ENCODE measurements at regions not wholly inside any gene's neighbourhood (a gene's known extent, or its start where the extent isn't known, plus 50 kb on each side); places are given as distances from the start of the nearest gene placed in this dataset.
"Not testable (repeated sequence)": the region's sequence is repeated elsewhere in the genome, so short reads cannot be mapped to it uniquely, and the experiment has no call there.

GRCh38 chr12:92987362-92987761, 58.3 kb upstream of the EEA1 start:
- no peak for DNase-seq

GRCh38 chr12:92987846-92988621, 58.9 kb upstream of the EEA1 start:
- DNase-seq = peak; percentile 61 to 69

GRCh38 chr12:92988622-92989130, 59.6 kb upstream of the EEA1 start:
- DNase-seq = no peak

- peak; percentile 67 to 70 for DNase-seq
Measured at GRCh38 chr12:92989715-92990484, 60.8 kb upstream of the EEA1 start.

GRCh38 chr12:92991134-92991533, 62.0 kb upstream of the EEA1 start:
- no peak for DNase-seq

GRCh38 chr12:92992041-92992440, 62.9 kb upstream of the EEA1 start:
- no peak for DNase-seq

- no peak for DNase-seq
Measured at GRCh38 chr12:92993259-92993658, 64.2 kb upstream of the EEA1 start.

- DNase-seq = no peak
Measured at GRCh38 chr12:92995258-92995903, 66.3 kb upstream of the EEA1 start.

- no peak for DNase-seq
Measured at GRCh38 chr12:93000026-93000425, 70.9 kb upstream of the EEA1 start.

- DNase-seq = no peak
Measured at GRCh38 chr12:93001407-93001806, 72.3 kb upstream of the EEA1 start.

- DNase-seq = no peak
Measured at GRCh38 chr12:93002293-93003054, 73.4 kb upstream of the EEA1 start.

- no peak for DNase-seq
Measured at GRCh38 chr12:93003531-93004239, 74.6 kb upstream of the EEA1 start.

GRCh38 chr12:93005928-93006392, 76.9 kb upstream of the EEA1 start:
- no peak for DNase-seq

GRCh38 chr12:93006471-93007208, 77.5 kb upstream of the EEA1 start:
- no peak for DNase-seq

GRCh38 chr12:93007544-93007943, 78.4 kb upstream of the EEA1 start:
- DNase-seq = no peak

- no peak for DNase-seq
Measured at GRCh38 chr12:93008044-93008778, 79.1 kb upstream of the EEA1 start.

GRCh38 chr12:93008880-93009279, 79.8 kb upstream of the EEA1 start:
- not testable (repeated sequence) for DNase-seq

GRCh38 chr12:93009533-93009932, 80.4 kb upstream of the EEA1 start:
- DNase-seq = no peak

- DNase-seq = no peak
Measured at GRCh38 chr12:93010461-93010860, 81.4 kb upstream of the EEA1 start.

GRCh38 chr12:93011100-93011499, 82.0 kb upstream of the EEA1 start:
- DNase-seq = no peak

Data from activated T-cell treated with anti-CD3 and anti-CD28 coated beads, Interleukin-2, amount 50 U/mL, for 48 hours (primary cell).